GM10266 (cell line): ENCODE measurements at regions not wholly inside any gene's neighbourhood (a gene's known extent, or its start where the extent isn't known, plus 50 kb on each side); places are given as distances from the start of the nearest gene placed in this dataset.

Experiments
- DNase-seq: peaks from one replicate; pipeline ENCODE4 v3.0.0; 2012; ENCODE audit errors: extremely low spot score
- CTCF ChIP-seq: IDR thresholded peaks from 2 replicates; pipeline ENCODE4 v1.5.1; 2012; ENCODE audit warnings: mild to moderate bottlenecking, low read depth; ENCODE audit not compliant: control insufficient read depth, insufficient read depth; ENCODE audit errors: missing control alignments

- TF ChIP-seq CTCF: no peak
- DNase-seq: no peak
These were observed 159.5 kb downstream of the SHOX start for GRCh38 chrX:790041-790506.

GRCh38 chrX:789096-789495 lies 158.5 kb downstream of the SHOX start:
- TF ChIP-seq CTCF: no peak
- DNase-seq: no peak

GRCh38 chrX:786441-786881 lies 155.9 kb downstream of the SHOX start:
- no peak for DNase-seq
- no peak for TF ChIP-seq CTCF

- no peak for TF ChIP-seq CTCF
- DNase-seq: no peak
These were observed 154.2 kb downstream of the SHOX start for GRCh38 chrX:784829-785228.

- no peak for DNase-seq
- TF ChIP-seq CTCF: no peak
These were observed 150.9 kb downstream of the SHOX start for GRCh38 chrX:781224-782204.

- DNase-seq: no peak
- no peak for TF ChIP-seq CTCF
These were observed 146.1 kb downstream of the SHOX start for GRCh38 chrX:776529-777230.
